ENCODE measurements at regions not wholly inside any gene's neighbourhood (a gene's known extent, or its start where the extent isn't known, plus 50 kb on each side); places are given as distances from the start of the nearest gene placed in this dataset.

GRCh38 chr5:154627698-154628678 is 127.2 kb upstream of the LARP1 start:
- no peaks in the 10 kb centered on the region for H3K9me3 ChIP-seq (ENCODE audit: low read length)
- H2AFZ ChIP-seq (ENCODE audit: low read depth, low read length) = no peak overlapping the region
- H3K36me3 ChIP-seq (ENCODE audit: insufficient read depth, low read length) = no peaks in the 10 kb centered on the region
- H3K4me1 ChIP-seq (ENCODE audit: insufficient read depth, low read length) = no peaks in the 10 kb centered on the region
- H3K4me3 ChIP-seq (ENCODE audit: low read length) = no peak overlapping the region
- H3K27me3 ChIP-seq (ENCODE audit: insufficient read depth, low read length) = peaks cover 7% of the 10 kb centered on the region

DNA sequence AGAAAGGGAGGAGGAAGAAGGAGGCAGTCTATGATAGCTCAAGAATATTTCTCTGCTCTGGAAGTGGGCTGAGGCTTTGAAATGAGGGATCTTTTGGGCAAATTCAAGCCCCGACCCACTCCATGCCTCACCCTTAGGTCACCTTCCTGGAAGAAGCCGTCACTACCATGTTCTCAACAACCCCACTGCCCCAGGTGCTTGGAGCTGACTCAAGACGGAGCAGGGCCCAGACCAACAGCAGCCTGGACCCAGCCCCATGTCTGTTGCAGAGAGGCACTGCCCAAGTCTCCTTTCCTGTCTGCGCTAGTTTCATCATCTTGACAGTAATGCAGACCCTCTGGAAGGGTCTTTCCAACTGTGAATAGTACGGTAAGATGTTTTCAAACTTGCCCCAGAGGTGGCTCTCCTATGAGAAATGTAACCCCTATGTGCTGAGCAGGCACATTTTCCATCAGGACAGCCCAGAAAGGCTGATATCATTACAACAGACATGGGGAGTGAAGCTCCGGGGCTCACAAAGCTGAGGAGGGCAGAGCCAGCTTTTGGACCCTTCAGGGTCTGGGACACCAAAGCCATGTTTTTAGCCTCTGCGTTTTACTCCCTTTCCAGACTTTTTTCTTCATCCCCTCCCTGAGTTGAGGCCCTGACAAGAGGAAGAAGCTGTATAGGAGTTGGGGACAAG is 128.2 kb upstream of the LARP1 start:
- Histone ChIP-seq H3K4me3 (ENCODE audit: low read length) (no peak overlapping the region), H2AFZ (ENCODE audit: low read depth, low read length) (no peak overlapping the region), H3K9me3 (ENCODE audit: low read length) (no peaks in the 10 kb centered on the region), H3K36me3 (ENCODE audit: insufficient read depth, low read length) (no peaks in the 10 kb centered on the region), H3K4me1 (ENCODE audit: insufficient read depth, low read length) (no peaks in the 10 kb centered on the region), H3K27me3 (ENCODE audit: insufficient read depth, low read length) (peaks cover 7% of the 10 kb centered on the region)

DNA sequence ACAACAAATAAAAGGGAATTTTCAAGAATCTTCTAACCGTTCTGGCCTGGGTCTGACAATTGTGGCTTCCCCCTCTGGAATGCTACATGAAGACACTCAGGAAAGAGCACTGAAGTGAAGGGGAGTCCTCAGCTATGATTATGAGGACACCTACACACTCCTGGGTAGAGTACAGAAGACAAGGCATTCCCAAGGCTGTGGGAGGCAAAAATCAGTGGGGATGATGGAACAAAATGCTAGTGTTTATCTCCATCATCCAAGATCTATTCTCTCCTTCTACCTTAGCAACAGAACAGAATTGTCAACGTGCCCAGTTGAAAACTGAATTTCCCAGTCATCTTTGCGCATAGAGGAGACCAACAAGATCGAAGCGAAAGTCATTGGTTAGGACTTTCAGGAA is 130.1 kb upstream of the LARP1 start:
- Histone ChIP-seq H3K27me3 (ENCODE audit: insufficient read depth, low read length) (peaks cover 7% of the 10 kb centered on the region), H3K9me3 (ENCODE audit: low read length) (no peaks in the 10 kb centered on the region), H2AFZ (ENCODE audit: low read depth, low read length) (no peak overlapping the region), H3K4me1 (ENCODE audit: insufficient read depth, low read length) (no peaks in the 10 kb centered on the region), H3K36me3 (ENCODE audit: insufficient read depth, low read length) (no peaks in the 10 kb centered on the region), H3K4me3 (ENCODE audit: low read length) (no peak overlapping the region)

GRCh38 chr5:154624341-154624740 is 130.8 kb upstream of the LARP1 start:
- Histone ChIP-seq H3K36me3 (ENCODE audit: insufficient read depth, low read length) (no peaks in the 10 kb centered on the region), H3K4me1 (ENCODE audit: insufficient read depth, low read length) (no peaks in the 10 kb centered on the region), H3K27me3 (ENCODE audit: insufficient read depth, low read length) (peaks cover 7% of the 10 kb centered on the region), H3K4me3 (ENCODE audit: low read length) (no peak overlapping the region), H3K9me3 (ENCODE audit: low read length) (no peaks in the 10 kb centered on the region), H2AFZ (ENCODE audit: low read depth, low read length) (no peak overlapping the region)

DNA sequence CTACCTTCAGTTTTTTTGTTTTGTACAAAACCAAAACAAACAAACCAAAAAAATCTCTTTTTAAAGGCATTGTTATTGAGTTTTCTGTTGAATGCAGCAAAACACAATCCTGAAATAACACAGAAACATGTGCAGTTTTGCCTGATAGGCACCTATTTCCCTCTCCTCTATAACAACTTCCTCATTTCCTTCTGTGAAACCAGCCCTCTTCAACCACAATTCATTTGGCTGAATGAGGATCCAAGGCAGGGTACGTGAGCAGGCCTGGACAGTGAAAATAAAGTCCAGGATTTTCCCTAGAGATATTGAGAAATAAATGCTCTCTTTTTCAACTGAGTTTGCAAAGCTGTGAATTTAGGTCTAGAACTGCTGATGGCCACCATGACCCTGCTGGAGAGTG is 134.8 kb upstream of the LARP1 start:
- Histone ChIP-seq H3K9me3 (ENCODE audit: low read length) (no peaks in the 10 kb centered on the region), H3K4me3 (ENCODE audit: low read length) (no peak overlapping the region), H3K4me1 (ENCODE audit: insufficient read depth, low read length) (no peaks in the 10 kb centered on the region), H3K36me3 (ENCODE audit: insufficient read depth, low read length) (no peaks in the 10 kb centered on the region), H3K27me3 (ENCODE audit: insufficient read depth, low read length) (no peaks in the 10 kb centered on the region), H2AFZ (ENCODE audit: low read depth, low read length) (no peak overlapping the region)

GRCh38 chr5:154618696-154619095 is 136.5 kb upstream of the LARP1 start:
- Histone ChIP-seq H3K4me1 (ENCODE audit: insufficient read depth, low read length) (no peaks in the 10 kb centered on the region), H3K4me3 (ENCODE audit: low read length) (no peak overlapping the region), H3K9me3 (ENCODE audit: low read length) (no peaks in the 10 kb centered on the region), H3K36me3 (ENCODE audit: insufficient read depth, low read length) (no peaks in the 10 kb centered on the region), H3K27me3 (ENCODE audit: insufficient read depth, low read length) (peaks cover 4% of the 10 kb centered on the region), H2AFZ (ENCODE audit: low read depth, low read length) (no peak overlapping the region)

DNA sequence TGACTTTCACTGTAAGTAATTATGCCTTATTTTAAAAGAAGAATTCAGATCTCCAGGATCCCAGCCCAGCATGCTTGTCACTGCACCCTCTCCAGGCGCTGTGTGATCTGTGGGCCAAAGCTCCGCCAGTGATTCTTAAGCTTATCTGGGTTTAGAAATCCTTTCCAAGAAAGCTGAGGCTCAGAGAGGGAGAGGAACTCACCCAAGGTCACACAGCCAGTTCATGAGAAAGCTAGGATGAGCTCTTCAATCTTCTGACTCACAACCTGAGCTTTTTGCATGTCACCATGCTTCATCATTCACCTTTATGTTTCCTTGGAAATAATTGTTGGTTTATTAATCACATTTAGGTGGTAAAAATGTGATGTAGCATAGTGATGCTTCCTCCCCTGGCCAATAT is 136.6 kb upstream of the HAND1 start:
- no peak overlapping the region for H3K4me3 ChIP-seq (ENCODE audit: low read length)
- no peaks in the 10 kb centered on the region for H3K36me3 ChIP-seq (ENCODE audit: insufficient read depth, low read length)
- H3K27me3 ChIP-seq (ENCODE audit: insufficient read depth, low read length) = peaks cover 29% of the 10 kb centered on the region

GRCh38 chr5:154614125-154614524 is 136.1 kb upstream of the HAND1 start:
- Histone ChIP-seq H3K4me3 (ENCODE audit: low read length) (no peak overlapping the region), H3K9me3 (ENCODE audit: low read length) (no peaks in the 10 kb centered on the region), H3K27me3 (ENCODE audit: insufficient read depth, low read length) (peaks cover 33% of the 10 kb centered on the region), H3K4me1 (ENCODE audit: insufficient read depth, low read length) (peaks cover 10% of the 10 kb centered on the region), H2AFZ (ENCODE audit: low read depth, low read length) (no peak overlapping the region), H3K36me3 (ENCODE audit: insufficient read depth, low read length) (no peaks in the 10 kb centered on the region)

More for the DNA sequence above, 136.6 kb upstream of the HAND1 start:
- Histone ChIP-seq H2AFZ (ENCODE audit: low read depth, low read length) (no peak overlapping the region), H3K4me1 (ENCODE audit: insufficient read depth, low read length) (peaks cover 10% of the 10 kb centered on the region), H3K9me3 (ENCODE audit: low read length) (no peaks in the 10 kb centered on the region)

GRCh38 chr5:154612666-154613065 is 134.6 kb upstream of the HAND1 start:
- H3K9me3 ChIP-seq (ENCODE audit: low read length) = no peaks in the 10 kb centered on the region
- H3K4me3 ChIP-seq (ENCODE audit: low read length) = no peak overlapping the region
- H2AFZ ChIP-seq (ENCODE audit: low read depth, low read length) = no peak overlapping the region
- peaks cover 10% of the 10 kb centered on the region for H3K4me1 ChIP-seq (ENCODE audit: insufficient read depth, low read length)
- peaks cover 43% of the 10 kb centered on the region for H3K27me3 ChIP-seq (ENCODE audit: insufficient read depth, low read length)
- H3K36me3 ChIP-seq (ENCODE audit: insufficient read depth, low read length) = no peaks in the 10 kb centered on the region

GRCh38 chr5:154611341-154611767 is 133.3 kb upstream of the HAND1 start:
- no peak overlapping the region for H3K4me3 ChIP-seq (ENCODE audit: low read length)
- no peak overlapping the region for H2AFZ ChIP-seq (ENCODE audit: low read depth, low read length)
- no peaks in the 10 kb centered on the region for H3K36me3 ChIP-seq (ENCODE audit: insufficient read depth, low read length)
- H3K9me3 ChIP-seq (ENCODE audit: low read length) = no peaks in the 10 kb centered on the region
- peaks cover 51% of the 10 kb centered on the region for H3K27me3 ChIP-seq (ENCODE audit: insufficient read depth, low read length)
- peaks cover 10% of the 10 kb centered on the region for H3K4me1 ChIP-seq (ENCODE audit: insufficient read depth, low read length)

GRCh38 chr5:154610321-154611154 is 132.5 kb upstream of the HAND1 start:
- peaks cover 55% of the 10 kb centered on the region for H3K27me3 ChIP-seq (ENCODE audit: insufficient read depth, low read length)
- H2AFZ ChIP-seq (ENCODE audit: low read depth, low read length) = no peak overlapping the region
- H3K36me3 ChIP-seq (ENCODE audit: insufficient read depth, low read length) = no peaks in the 10 kb centered on the region
- peaks cover 10% of the 10 kb centered on the region for H3K4me1 ChIP-seq (ENCODE audit: insufficient read depth, low read length)
- no peaks in the 10 kb centered on the region for H3K9me3 ChIP-seq (ENCODE audit: low read length)
- peak overlapping the region; percentile 7 for H3K4me3 ChIP-seq (ENCODE audit: low read length)

- Histone ChIP-seq H2AFZ (ENCODE audit: low read depth, low read length) (no peak overlapping the region), H3K4me3 (ENCODE audit: low read length) (no peak overlapping the region), H3K36me3 (ENCODE audit: insufficient read depth, low read length) (no peaks in the 10 kb centered on the region), H3K27me3 (ENCODE audit: insufficient read depth, low read length) (peaks cover 61% of the 10 kb centered on the region), H3K4me1 (ENCODE audit: insufficient read depth, low read length) (peaks cover 10% of the 10 kb centered on the region), H3K9me3 (ENCODE audit: low read length) (no peaks in the 10 kb centered on the region)
These were observed 131.2 kb upstream of the HAND1 start for GRCh38 chr5:154609251-154609650.
